ENCODE measurements at regions not wholly inside any gene's neighbourhood (a gene's known extent, or its start where the extent isn't known, plus 50 kb on each side); places are given as distances from the start of the nearest gene placed in this dataset.

DNA sequence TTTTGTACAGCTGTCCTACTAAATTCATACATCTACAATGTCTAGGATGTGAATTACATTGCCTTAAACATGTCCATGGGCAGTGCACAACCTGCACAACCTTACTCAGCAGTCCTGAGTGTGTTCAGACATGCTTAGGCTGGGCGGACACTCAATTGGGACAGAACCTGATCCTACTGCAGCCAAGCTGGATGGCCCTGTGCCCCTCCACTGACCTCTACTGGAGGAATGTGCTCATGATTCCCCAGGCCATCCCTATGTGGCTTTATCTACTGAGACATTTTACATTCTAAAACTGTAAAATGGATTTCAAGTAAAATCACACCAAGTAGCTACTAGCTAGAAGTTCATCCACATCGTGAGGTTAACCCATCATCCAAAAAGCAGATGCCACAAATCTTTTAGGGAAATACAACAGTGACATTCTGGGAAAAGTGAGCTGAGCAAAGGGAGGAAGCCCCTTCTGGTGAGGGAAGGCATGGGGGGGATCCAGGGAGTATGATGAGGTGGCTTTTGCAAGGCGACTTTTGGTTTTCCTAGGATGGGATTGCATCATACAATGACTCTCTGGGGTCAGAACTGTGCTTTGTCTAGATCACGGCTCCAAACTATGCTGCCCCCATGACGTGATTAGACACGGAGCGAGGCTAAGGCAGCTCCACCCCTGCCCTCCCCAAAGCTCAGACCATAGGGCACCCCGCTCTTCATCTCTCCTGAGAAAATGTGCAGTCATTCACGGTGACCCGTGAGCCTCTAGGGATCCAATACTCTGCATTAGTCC lies 911.7 kb upstream of the TMEM132C start:
- no peak for DNase-seq
- Histone ChIP-seq H3K27me3 (ENCODE audit: control insufficient read depth, insufficient read depth, low read length) (no peaks in the 10 kb centered on the region), H3K36me3 (ENCODE audit: control insufficient read depth, insufficient read depth, low read length) (no peaks in the 10 kb centered on the region), H3K4me1 (ENCODE audit: control insufficient read depth, insufficient read depth, low read length) (no peaks in the 10 kb centered on the region), H3K4me3 (ENCODE audit: low read length) (no peak overlapping the region), H3K27ac (ENCODE audit: low read length) (no peak overlapping the region), H3K9me3 (ENCODE audit: control insufficient read depth, insufficient read depth, low read length) (peaks cover 4% of the 10 kb centered on the region)
- Mint-ChIP-seq H3K27me3 (ENCODE audit: low read depth in 2 of 2) (no peaks in the 10 kb centered on the region), H3K9me3 (peaks cover 0 to 10% of the 10 kb centered on the region in 2 donors), H3K4me1 (no peaks in the 10 kb centered on the region), H3K27ac (no peak overlapping the region), H3K36me3 (no peaks in the 10 kb centered on the region), H3K4me3 (no peak overlapping the region)
- WGBS (ENCODE audit: insufficient coverage): 79% methylated on average over 9 of the region's 10 CpGs
- TF ChIP-seq, protein P1, sequence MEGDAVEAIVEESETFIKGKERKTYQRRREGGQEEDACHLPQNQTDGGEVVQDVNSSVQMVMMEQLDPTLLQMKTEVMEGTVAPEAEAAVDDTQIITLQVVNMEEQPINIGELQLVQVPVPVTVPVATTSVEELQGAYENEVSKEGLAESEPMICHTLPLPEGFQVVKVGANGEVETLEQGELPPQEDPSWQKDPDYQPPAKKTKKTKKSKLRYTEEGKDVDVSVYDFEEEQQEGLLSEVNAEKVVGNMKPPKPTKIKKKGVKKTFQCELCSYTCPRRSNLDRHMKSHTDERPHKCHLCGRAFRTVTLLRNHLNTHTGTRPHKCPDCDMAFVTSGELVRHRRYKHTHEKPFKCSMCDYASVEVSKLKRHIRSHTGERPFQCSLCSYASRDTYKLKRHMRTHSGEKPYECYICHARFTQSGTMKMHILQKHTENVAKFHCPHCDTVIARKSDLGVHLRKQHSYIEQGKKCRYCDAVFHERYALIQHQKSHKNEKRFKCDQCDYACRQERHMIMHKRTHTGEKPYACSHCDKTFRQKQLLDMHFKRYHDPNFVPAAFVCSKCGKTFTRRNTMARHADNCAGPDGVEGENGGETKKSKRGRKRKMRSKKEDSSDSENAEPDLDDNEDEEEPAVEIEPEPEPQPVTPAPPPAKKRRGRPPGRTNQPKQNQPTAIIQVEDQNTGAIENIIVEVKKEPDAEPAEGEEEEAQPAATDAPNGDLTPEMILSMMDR (IDR thresholded peaks at IDR 0.05): no peak
- intact Hi-C loops (cut with micrococcal nuclease): no loop called here
- no peak for ATAC-seq

DNA sequence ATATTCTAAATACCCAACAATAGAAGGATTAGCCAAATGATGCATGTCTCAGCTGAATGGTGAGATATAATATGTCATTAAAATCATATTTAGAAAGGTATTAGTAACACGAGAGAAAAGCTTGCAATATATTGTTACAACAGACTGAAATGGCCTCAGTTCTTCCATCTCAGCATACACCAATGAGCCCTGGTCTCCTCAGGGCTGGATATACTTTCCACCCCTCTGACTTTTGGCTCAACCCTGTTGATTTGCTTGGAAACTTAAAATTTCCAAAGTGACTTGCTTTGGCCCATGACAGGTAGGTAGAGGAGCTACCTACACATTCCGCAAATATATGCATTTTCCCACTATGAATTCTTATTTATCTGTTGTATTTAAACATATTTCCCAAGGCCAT lies 908.1 kb upstream of the TMEM132C start:
- Mint-ChIP-seq H3K9me3 (peaks cover 0 to 6% of the 10 kb centered on the region in 2 donors), H3K27ac (no peak overlapping the region), H3K36me3 (peaks cover under 1% of the 10 kb centered on the region), H3K4me3 (no peak overlapping the region), H3K27me3 (ENCODE audit: low read depth in 2 of 2) (no peaks in the 10 kb centered on the region), H3K4me1 (no peaks in the 10 kb centered on the region)
- peaks cover 4% of the 10 kb centered on the region for H3K9me3 ChIP-seq (ENCODE audit: control insufficient read depth, insufficient read depth, low read length)
- no CpG with 5 or more reads among the region's 2 CpGs for WGBS (ENCODE audit: insufficient coverage)
- H3K4me3 ChIP-seq (ENCODE audit: low read length): no peak overlapping the region
- no peaks in the 10 kb centered on the region for H3K27me3 ChIP-seq (ENCODE audit: control insufficient read depth, insufficient read depth, low read length)
- ATAC-seq: no peak
- H3K36me3 ChIP-seq (ENCODE audit: control insufficient read depth, insufficient read depth, low read length): no peaks in the 10 kb centered on the region
- DNase-seq: no peak
- intact Hi-C loops (cut with micrococcal nuclease): no loop called here
- no peaks in the 10 kb centered on the region for H3K4me1 ChIP-seq (ENCODE audit: control insufficient read depth, insufficient read depth, low read length)
- TF ChIP-seq, protein P1 (IDR thresholded peaks at IDR 0.05): no peak
- no peak overlapping the region for H3K27ac ChIP-seq (ENCODE audit: low read length)

DNA sequence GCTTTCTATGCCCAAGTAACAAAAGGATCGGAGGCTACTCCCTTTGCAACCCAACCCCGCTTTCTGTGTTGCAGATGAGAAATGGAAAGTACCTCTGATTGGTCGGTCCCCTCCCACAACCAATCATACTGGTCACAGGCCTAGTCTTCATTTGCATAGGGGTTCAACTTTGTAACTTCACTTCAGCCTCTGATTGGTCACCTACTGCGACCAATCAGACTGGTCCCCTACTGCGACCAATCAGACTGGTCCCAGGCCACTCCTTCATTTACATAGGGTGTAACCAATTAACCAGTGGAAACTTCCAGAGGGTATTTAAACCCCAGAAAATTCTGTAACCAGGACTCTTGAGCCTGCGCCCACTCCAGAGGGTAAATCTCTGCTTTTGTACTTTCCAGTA lies 906.4 kb upstream of the TMEM132C start:
- Histone ChIP-seq H3K36me3 (ENCODE audit: control insufficient read depth, insufficient read depth, low read length) (no peaks in the 10 kb centered on the region), H3K4me1 (ENCODE audit: control insufficient read depth, insufficient read depth, low read length) (no peaks in the 10 kb centered on the region), H3K27me3 (ENCODE audit: control insufficient read depth, insufficient read depth, low read length) (no peaks in the 10 kb centered on the region), H3K4me3 (ENCODE audit: low read length) (no peak overlapping the region), H3K27ac (ENCODE audit: low read length) (no peak overlapping the region), H3K9me3 (ENCODE audit: control insufficient read depth, insufficient read depth, low read length) (no peaks in the 10 kb centered on the region)
- H3K27ac Mint-ChIP-seq: no peak overlapping the region
- intact Hi-C loops (cut with micrococcal nuclease): no loop called here
- ATAC-seq (no peak), DNase-seq (no peak)
- TF ChIP-seq, protein P1 (IDR thresholded peaks at IDR 0.05): no peak
- H3K36me3 Mint-ChIP-seq: peaks cover 6% of the 10 kb centered on the region
- H3K4me3 Mint-ChIP-seq: no peak overlapping the region
- 92% methylated on average over 6 of the region's 6 CpGs for WGBS (ENCODE audit: insufficient coverage)
- H3K27me3 Mint-ChIP-seq (ENCODE audit: low read depth in 2 of 2): no peaks in the 10 kb centered on the region
- peaks cover 3 to 8% of the 10 kb centered on the region in 2 donors for H3K9me3 Mint-ChIP-seq
- no peaks in the 10 kb centered on the region for H3K4me1 Mint-ChIP-seq

DNA sequence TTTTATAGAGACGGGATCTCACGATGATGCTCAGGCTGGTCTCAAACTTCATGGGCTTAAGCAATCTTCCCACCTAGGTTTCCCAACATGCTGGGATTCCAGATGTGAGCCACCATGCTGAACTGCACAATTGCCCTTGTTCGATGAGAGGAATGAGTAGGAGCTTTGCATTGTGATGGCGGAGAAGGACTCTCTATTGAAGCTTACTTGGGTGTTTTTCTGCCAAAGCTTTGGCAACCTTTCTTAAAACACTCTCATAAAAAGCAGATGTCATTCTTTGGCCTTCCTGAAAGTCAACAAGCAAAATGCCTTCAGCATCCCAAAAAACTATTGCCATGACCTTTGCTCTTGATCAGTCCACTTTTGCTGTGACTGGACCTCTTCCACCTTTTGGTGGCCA lies 904.8 kb upstream of the TMEM132C start:
- DNase-seq: no peak
- no peak for ATAC-seq
- H3K4me3 Mint-ChIP-seq: no peak overlapping the region
- 95% methylated on average over 4 of the region's 4 CpGs for WGBS (ENCODE audit: insufficient coverage)
- H3K4me1 ChIP-seq (ENCODE audit: control insufficient read depth, insufficient read depth, low read length): no peaks in the 10 kb centered on the region
- H3K27me3 Mint-ChIP-seq (ENCODE audit: low read depth in 2 of 2): no peaks in the 10 kb centered on the region
- H3K9me3 Mint-ChIP-seq: peaks cover 3 to 8% of the 10 kb centered on the region in 2 donors
- intact Hi-C loops (cut with micrococcal nuclease): no loop called here
- H3K36me3 Mint-ChIP-seq: peaks cover 6% of the 10 kb centered on the region
- TF ChIP-seq, protein P1 (IDR thresholded peaks at IDR 0.05): no peak
- H3K36me3 ChIP-seq (ENCODE audit: control insufficient read depth, insufficient read depth, low read length): no peaks in the 10 kb centered on the region
- H3K27ac Mint-ChIP-seq: no peak overlapping the region
- no peaks in the 10 kb centered on the region for H3K4me1 Mint-ChIP-seq
- H3K27me3 ChIP-seq (ENCODE audit: control insufficient read depth, insufficient read depth, low read length): no peaks in the 10 kb centered on the region
- H3K9me3 ChIP-seq (ENCODE audit: control insufficient read depth, insufficient read depth, low read length): no peaks in the 10 kb centered on the region
- H3K4me3 ChIP-seq (ENCODE audit: low read length): no peak overlapping the region
- no peak overlapping the region for H3K27ac ChIP-seq (ENCODE audit: low read length)

Measured in natural killer cell (primary cell).